ENCODE measurements at regions not wholly inside any gene's neighbourhood (a gene's known extent, or its start where the extent isn't known, plus 50 kb on each side); places are given as distances from the start of the nearest gene placed in this dataset.
"Not testable (repeated sequence)": the region's sequence is repeated elsewhere in the genome, so short reads cannot be mapped to it uniquely, and the experiment has no call there.

DNA sequence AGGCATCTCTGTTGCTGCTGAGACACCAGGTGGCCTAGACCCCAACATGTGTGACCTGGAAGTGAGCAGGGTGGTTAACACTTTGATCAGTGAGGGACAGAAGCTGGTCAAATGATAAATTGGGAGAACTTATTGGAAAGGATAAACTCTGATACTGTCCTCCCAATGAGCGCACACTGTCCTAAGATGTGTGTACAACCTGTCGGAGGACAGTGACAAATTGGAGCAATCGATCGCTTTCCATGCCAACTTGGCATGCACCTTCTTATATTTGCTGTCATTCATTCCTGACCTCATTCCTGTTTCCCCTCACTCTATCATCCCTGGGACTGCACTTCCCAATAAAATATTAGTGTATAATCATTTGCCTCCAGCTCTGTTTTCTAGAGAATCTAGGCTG, 198.7 kb upstream of the PROK2 start:
- H3K27ac ChIP-seq (ENCODE audit: low read depth, low read length, severe bottlenecking), result no peak overlapping the region
- no peak overlapping the region for H3K4me3 ChIP-seq (ENCODE audit: extremely low read depth, insufficient read depth, low read length, poor library complexity, severe bottlenecking)

DNA sequence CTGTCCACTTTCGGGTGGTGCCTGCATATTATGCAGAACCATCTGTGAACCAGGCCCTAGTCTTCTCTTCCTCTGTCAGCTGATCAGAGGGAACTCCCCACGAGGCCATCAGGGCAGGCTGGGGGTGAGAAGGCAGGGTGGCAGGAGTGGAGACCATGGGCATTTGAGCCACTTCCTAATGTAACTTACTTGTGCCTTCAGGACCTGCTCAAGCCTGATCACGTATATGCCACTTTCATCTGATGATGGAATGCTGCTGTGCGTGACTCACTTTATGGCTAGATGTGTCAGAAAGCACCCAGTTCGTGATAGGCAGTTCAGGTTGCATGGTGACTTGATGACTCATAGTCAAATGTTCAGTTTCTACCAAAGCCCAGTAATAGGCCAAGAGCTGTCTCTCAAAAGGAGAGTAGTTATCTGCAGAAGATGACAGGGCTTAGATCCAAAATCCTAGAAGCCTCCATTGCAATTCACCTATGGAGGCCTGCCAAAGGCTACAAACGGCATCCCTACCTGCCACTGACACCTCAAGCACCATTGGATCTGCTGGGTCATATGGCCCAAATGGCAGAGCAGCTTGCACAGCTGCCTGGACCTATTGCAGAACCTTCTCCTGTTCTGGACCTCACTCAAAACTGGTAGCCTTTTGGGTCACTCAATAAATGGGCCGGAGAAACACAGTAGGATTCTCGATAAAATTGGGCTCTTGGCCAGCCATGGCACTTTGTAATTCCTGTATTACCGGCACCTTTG, 197.7 kb upstream of the PROK2 start:
- WGBS, 2 experiments (ENCODE audit: insufficient coverage in 2 of 2), result 52 to 65% methylated on average over 6 to 7 of the region's 9 CpGs
- H3K27ac ChIP-seq (ENCODE audit: low read depth, low read length, severe bottlenecking); H3K4me1 ChIP-seq (ENCODE audit: control insufficient read depth, insufficient read depth, low read length, poor library complexity, severe bottlenecking); H3K36me3 ChIP-seq (ENCODE audit: control insufficient read depth, insufficient read depth, low read length); H3K9me3 ChIP-seq (ENCODE audit: control insufficient read depth, low read length); H3K4me3 ChIP-seq (ENCODE audit: extremely low read depth, insufficient read depth, low read length, poor library complexity, severe bottlenecking): not testable (repeated sequence)

More for the DNA sequence above, 198.7 kb upstream of the PROK2 start:
- Histone ChIP-seq H3K9me3 (ENCODE audit: control insufficient read depth, low read length) (no peaks in the 10 kb centered on the region), H3K36me3 (ENCODE audit: control insufficient read depth, insufficient read depth, low read length) (no peaks in the 10 kb centered on the region), H3K4me1 (ENCODE audit: control insufficient read depth, insufficient read depth, low read length, poor library complexity, severe bottlenecking) (peaks cover 3% of the 10 kb centered on the region)
- WGBS, 2 experiments (ENCODE audit: insufficient coverage in 2 of 2), result 95 to 100% methylated on average over 4 of the region's 4 CpGs

- H3K27ac ChIP-seq (ENCODE audit: low read depth, low read length, severe bottlenecking), result no peak overlapping the region
- no peaks in the 10 kb centered on the region for H3K36me3 ChIP-seq (ENCODE audit: control insufficient read depth, insufficient read depth, low read length)
- peaks cover 3% of the 10 kb centered on the region for H3K4me1 ChIP-seq (ENCODE audit: control insufficient read depth, insufficient read depth, low read length, poor library complexity, severe bottlenecking)
- H3K9me3 ChIP-seq (ENCODE audit: control insufficient read depth, low read length), result peaks cover 4% of the 10 kb centered on the region
- H3K4me3 ChIP-seq (ENCODE audit: extremely low read depth, insufficient read depth, low read length, poor library complexity, severe bottlenecking), result no peak overlapping the region
- WGBS, 2 experiments (ENCODE audit: insufficient coverage in 2 of 2), result 93 to 98% methylated on average over 1 to 3 of the region's 3 CpGs
Measured at GRCh38 chr3:71979175-71979574, 194.2 kb upstream of the PROK2 start.

DNA sequence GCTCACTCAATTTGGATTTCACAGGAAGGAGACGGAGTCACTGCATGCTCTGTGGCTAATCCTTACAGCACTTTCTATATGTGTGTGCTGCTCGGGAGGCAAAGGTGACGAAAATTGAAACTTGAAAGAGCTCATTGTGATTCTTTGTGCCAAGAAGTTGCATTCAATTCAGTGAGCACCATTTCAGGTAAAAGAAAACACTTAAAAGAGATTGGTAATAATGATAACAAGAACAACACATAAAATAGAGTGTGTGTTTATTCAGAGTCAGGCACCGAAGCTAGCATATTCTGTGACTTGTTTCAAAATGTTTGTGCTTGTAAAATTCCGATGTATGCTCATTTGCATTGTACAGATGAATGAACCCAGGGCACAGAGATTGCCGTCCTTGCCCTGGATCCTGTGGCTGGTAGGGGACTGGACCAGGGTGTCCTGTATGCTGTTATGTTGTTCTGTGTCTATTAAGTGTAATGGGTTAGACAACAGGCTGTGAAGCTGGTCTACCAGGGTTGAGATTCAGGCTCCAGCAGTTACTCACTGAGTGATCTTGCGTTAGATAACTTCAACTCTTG, 193.3 kb upstream of the PROK2 start:
- 87 to 88% methylated on average over 5 to 7 of the region's 7 CpGs for WGBS, 2 experiments (ENCODE audit: insufficient coverage in 2 of 2)
- Histone ChIP-seq H3K4me1 (ENCODE audit: control insufficient read depth, insufficient read depth, low read length, poor library complexity, severe bottlenecking) (peaks cover 3% of the 10 kb centered on the region), H3K9me3 (ENCODE audit: control insufficient read depth, low read length) (peaks cover 4% of the 10 kb centered on the region), H3K27ac (ENCODE audit: low read depth, low read length, severe bottlenecking) (no peak overlapping the region), H3K36me3 (ENCODE audit: control insufficient read depth, insufficient read depth, low read length) (no peaks in the 10 kb centered on the region), H3K4me3 (ENCODE audit: extremely low read depth, insufficient read depth, low read length, poor library complexity, severe bottlenecking) (no peak overlapping the region)

GRCh38 chr3:71977525-71977924, 192.6 kb upstream of the PROK2 start:
- Histone ChIP-seq H3K4me1 (ENCODE audit: control insufficient read depth, insufficient read depth, low read length, poor library complexity, severe bottlenecking) (peaks cover 3% of the 10 kb centered on the region), H3K9me3 (ENCODE audit: control insufficient read depth, low read length) (peaks cover 4% of the 10 kb centered on the region), H3K36me3 (ENCODE audit: control insufficient read depth, insufficient read depth, low read length) (no peaks in the 10 kb centered on the region), H3K4me3 (ENCODE audit: extremely low read depth, insufficient read depth, low read length, poor library complexity, severe bottlenecking) (no peak overlapping the region), H3K27ac (ENCODE audit: low read depth, low read length, severe bottlenecking) (no peak overlapping the region)
- no CpG with 5 or more reads among the region's 4 CpGs for WGBS, 2 experiments (ENCODE audit: insufficient coverage in 2 of 2)

DNA sequence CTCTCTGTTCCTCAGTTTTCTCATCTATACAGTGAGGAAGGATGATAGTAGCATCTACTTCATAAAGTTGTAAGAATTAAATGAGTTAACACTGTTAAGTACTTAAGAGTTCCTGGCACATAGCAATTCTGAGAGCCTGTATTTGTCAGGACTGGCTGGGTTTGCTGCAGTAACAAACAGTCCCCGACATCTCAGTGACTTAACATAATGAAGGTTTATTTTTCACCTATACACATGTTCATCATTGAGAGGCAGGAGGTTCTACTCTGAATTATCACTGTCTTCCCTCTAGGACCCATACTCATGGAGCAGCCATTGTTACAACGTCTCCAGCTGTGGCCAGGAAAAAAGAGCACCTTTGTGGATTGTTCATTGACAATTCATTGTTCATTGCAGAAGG, 190.6 kb upstream of the PROK2 start:
- H3K27ac ChIP-seq (ENCODE audit: low read depth, low read length, severe bottlenecking), result no peak overlapping the region
- H3K9me3 ChIP-seq (ENCODE audit: control insufficient read depth, low read length), result peaks cover 4% of the 10 kb centered on the region
- H3K4me3 ChIP-seq (ENCODE audit: extremely low read depth, insufficient read depth, low read length, poor library complexity, severe bottlenecking), result no peak overlapping the region
- no peaks in the 10 kb centered on the region for H3K4me1 ChIP-seq (ENCODE audit: control insufficient read depth, insufficient read depth, low read length, poor library complexity, severe bottlenecking)
- 100% methylated on average over 1 to 2 of the region's 2 CpGs for whole genome bisulfite sequencing, 2 experiments (ENCODE audit: insufficient coverage in 2 of 2)
- H3K36me3 ChIP-seq (ENCODE audit: control insufficient read depth, insufficient read depth, low read length), result no peaks in the 10 kb centered on the region

DNA sequence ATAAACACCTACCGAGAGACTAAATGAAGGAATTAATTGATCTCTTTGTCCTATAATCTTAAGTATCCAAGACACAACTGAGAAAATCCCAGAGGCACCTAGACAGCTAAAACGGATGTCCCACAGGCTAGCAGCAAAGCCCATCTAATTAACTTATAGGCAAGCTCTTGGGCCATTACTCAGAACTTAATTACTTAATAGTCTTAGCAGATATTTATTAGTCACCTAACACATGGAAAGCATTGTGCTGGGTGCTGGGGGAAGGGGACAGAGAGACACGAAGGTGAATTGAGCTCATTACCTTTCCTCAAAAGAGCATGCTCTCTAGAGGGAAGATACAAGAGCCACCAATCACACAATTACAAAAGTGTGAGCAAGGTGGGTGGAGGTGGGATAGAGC, 189.8 kb upstream of the PROK2 start:
- WGBS, 2 experiments (ENCODE audit: insufficient coverage in 2 of 2), result 100% methylated on average over 2 of the region's 3 CpGs; no CpG with 5 or more reads in 1 of the 2 experiments
- no peaks in the 10 kb centered on the region for H3K36me3 ChIP-seq (ENCODE audit: control insufficient read depth, insufficient read depth, low read length)

DNA sequence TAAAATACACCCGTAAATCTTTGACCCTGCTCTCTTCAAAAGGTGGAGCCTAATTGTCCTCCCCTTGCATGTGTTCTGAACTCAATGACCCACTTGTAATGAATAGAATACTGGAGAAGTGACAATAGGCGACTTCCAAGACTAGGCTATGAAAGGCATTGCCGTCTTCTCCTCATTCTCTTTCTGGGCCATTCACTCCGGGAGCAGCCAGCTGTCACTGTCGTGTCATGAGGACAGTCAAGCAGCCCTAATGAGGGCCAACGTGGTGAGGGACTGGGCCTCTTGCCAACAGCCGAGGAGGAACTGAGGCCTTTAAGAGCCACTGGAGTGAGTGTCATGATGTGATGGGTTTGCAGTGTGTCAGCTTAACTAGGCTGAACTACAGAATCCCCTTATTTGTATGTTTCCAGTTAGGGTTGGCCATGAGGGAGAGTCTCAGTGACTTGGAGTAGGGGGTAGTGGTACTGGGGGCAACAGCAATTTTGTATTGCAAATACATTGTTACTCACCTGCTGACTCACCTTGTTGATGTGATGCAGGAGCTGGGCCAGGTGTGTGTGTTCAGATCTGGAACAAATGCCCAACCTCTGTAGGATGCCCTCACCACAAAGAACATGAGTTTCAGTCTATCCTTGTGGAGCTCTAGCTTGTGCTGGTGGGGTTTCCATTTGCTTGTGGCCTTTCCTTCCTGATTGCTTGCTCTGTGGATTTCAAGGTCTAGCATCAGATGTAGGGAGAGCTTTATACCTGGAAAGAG, 188.5 kb upstream of the PROK2 start:
- no peaks in the 10 kb centered on the region for H3K36me3 ChIP-seq (ENCODE audit: control insufficient read depth, insufficient read depth, low read length)
- no peaks in the 10 kb centered on the region for H3K4me1 ChIP-seq (ENCODE audit: control insufficient read depth, insufficient read depth, low read length, poor library complexity, severe bottlenecking)
- WGBS, 2 experiments (ENCODE audit: insufficient coverage in 2 of 2), result 80 to 90% methylated on average over 7 of the region's 7 CpGs
- H3K4me3 ChIP-seq (ENCODE audit: extremely low read depth, insufficient read depth, low read length, poor library complexity, severe bottlenecking), result no peak overlapping the region
- no peak overlapping the region for H3K27ac ChIP-seq (ENCODE audit: low read depth, low read length, severe bottlenecking)
- H3K9me3 ChIP-seq (ENCODE audit: control insufficient read depth, low read length), result peaks cover 4% of the 10 kb centered on the region

More for the DNA sequence above, 189.8 kb upstream of the PROK2 start:
- H3K4me3 ChIP-seq (ENCODE audit: extremely low read depth, insufficient read depth, low read length, poor library complexity, severe bottlenecking), result no peak overlapping the region
- no peak overlapping the region for H3K27ac ChIP-seq (ENCODE audit: low read depth, low read length, severe bottlenecking)
- H3K4me1 ChIP-seq (ENCODE audit: control insufficient read depth, insufficient read depth, low read length, poor library complexity, severe bottlenecking), result no peaks in the 10 kb centered on the region
- peaks cover 4% of the 10 kb centered on the region for H3K9me3 ChIP-seq (ENCODE audit: control insufficient read depth, low read length)

GRCh38 chr3:71972031-71972430, 187.1 kb upstream of the PROK2 start:
- H3K4me3 ChIP-seq (ENCODE audit: extremely low read depth, insufficient read depth, low read length, poor library complexity, severe bottlenecking), result no peak overlapping the region
- 84 to 100% methylated on average over 2 of the region's 5 CpGs for WGBS, 2 experiments (ENCODE audit: insufficient coverage in 2 of 2)
- no peak overlapping the region for H3K27ac ChIP-seq (ENCODE audit: low read depth, low read length, severe bottlenecking)
- peaks cover 4% of the 10 kb centered on the region for H3K9me3 ChIP-seq (ENCODE audit: control insufficient read depth, low read length)
- H3K36me3 ChIP-seq (ENCODE audit: control insufficient read depth, insufficient read depth, low read length), result no peaks in the 10 kb centered on the region
- H3K4me1 ChIP-seq (ENCODE audit: control insufficient read depth, insufficient read depth, low read length, poor library complexity, severe bottlenecking), result no peaks in the 10 kb centered on the region

DNA sequence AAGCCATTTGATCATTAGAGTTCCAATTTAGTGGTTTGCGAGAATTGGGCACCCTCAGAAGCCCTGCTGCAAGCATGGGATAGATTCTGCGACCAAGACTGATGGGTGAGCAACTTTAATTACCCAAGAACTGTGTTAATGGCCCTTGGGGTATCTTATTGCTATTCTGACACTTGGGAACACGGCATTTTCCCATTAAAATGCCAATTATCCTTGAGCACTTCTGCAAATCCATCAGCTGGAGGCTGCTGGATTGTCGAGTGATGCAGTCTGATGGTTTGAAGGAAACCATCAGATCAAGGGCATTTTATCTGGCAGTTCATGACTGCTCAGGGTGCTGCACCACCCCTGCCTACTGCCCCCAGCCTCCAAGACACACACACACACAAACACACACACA, 183.6 kb upstream of the PROK2 start:
- Histone ChIP-seq H3K27ac (ENCODE audit: low read depth, low read length, severe bottlenecking) (no peak overlapping the region), H3K4me1 (ENCODE audit: control insufficient read depth, insufficient read depth, low read length, poor library complexity, severe bottlenecking) (no peaks in the 10 kb centered on the region), H3K36me3 (ENCODE audit: control insufficient read depth, insufficient read depth, low read length) (no peaks in the 10 kb centered on the region), H3K9me3 (ENCODE audit: control insufficient read depth, low read length) (no peaks in the 10 kb centered on the region), H3K4me3 (ENCODE audit: extremely low read depth, insufficient read depth, low read length, poor library complexity, severe bottlenecking) (no peak overlapping the region)
- 97 to 100% methylated on average over 2 of the region's 4 CpGs for WGBS, 2 experiments (ENCODE audit: insufficient coverage in 2 of 2)
